ENCODE measurements at regions not wholly inside any gene's neighbourhood (a gene's known extent, or its start where the extent isn't known, plus 50 kb on each side); places are given as distances from the start of the nearest gene placed in this dataset.

DNA sequence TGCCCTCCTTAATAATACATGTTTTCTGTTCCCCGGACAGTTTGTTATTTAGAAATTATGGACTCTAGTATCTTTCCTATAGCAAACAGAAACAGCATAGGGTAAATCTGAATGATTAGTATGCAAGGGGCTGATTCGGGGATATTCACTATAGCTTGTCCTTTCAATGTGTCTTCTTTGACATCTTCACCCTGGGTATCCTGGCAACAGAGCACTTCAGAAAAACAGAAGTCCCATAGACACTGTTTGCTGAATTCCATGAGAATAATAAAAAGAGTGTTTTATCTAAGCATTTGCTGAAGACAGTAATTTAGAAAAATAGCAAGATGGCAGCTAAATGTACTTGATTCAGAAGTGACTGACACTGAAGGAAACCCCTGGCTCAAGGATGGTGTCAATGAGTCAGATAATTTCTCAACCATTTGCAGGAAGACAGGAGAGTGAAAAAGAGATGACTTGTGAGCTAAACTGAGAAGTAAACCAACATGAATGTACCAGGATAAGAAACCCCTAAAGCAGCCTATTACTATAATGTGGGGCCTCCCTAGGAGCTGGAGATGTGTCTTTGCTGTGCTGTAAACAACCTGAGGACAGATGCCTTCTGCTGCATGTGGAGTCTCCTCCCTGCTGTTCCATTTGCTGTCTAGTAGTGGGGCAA lies 246.2 kb downstream of the MAN2A1 start:
- no peaks in the 10 kb centered on the region for H3K36me3 ChIP-seq (ENCODE audit: insufficient read depth)
- H3K4me1 ChIP-seq (ENCODE audit: insufficient read depth) = no peaks in the 10 kb centered on the region
- 84% methylated on average over 2 of the region's 2 CpGs for WGBS
- H3K27ac ChIP-seq (ENCODE audit: low read depth) = no peak overlapping the region
- DNase-seq (ENCODE audit: extremely low spot score) = no peak
- H3K4me3 ChIP-seq (ENCODE audit: low read depth, low read length) = no peak overlapping the region

DNA sequence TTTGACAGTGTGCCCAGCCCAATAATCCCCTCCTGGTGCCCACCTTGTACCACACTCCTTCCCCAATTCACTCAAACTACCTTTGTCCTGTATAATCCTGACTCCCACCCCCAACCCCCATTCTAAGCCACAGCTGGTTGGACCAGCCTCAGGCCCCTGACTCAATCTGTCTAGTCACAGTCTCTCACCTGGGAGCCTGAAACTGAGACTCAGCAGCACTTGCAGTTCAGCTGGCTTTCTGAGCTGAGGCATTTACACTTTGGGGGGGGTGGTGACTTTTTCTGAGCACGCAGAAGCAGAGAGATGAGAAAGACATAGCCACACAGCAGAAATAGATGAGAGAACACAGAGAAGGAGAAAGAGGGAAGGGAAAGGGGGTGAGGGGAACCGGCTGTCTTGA lies 247.3 kb downstream of the MAN2A1 start:
- H3K4me1 ChIP-seq (ENCODE audit: insufficient read depth) = no peaks in the 10 kb centered on the region
- no peaks in the 10 kb centered on the region for H3K36me3 ChIP-seq (ENCODE audit: insufficient read depth)
- H3K27ac ChIP-seq (ENCODE audit: low read depth) = no peak overlapping the region
- DNase-seq (ENCODE audit: extremely low spot score) = no peak
- no peak overlapping the region for H3K4me3 ChIP-seq (ENCODE audit: low read depth, low read length)
- 88% methylated on average over 2 of the region's 2 CpGs for WGBS

DNA sequence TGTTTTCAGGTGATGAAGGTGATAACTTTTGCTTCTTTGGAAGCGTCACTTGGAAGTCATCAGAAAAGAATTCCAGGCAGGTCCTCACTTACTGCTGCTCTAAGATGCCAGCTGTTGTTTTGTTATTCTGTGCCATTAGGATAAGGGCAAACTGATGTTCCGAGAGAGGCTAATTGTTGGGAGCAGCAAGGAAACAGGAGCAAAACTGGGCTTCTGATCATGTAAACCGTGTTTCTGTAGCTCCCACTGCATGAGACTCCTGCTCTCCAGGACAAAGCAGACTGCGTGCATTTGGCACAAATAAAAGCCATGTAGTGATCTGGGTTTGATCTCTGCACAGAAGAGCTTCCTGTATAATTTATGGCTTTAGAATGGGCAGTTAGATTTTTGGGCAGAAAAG lies 248.2 kb downstream of the MAN2A1 start:
- H3K36me3 ChIP-seq (ENCODE audit: insufficient read depth) = no peaks in the 10 kb centered on the region
- no peak overlapping the region for H3K4me3 ChIP-seq (ENCODE audit: low read depth, low read length)
- WGBS = 81% methylated on average over 4 of the region's 4 CpGs
- no peaks in the 10 kb centered on the region for H3K4me1 ChIP-seq (ENCODE audit: insufficient read depth)
- no peak overlapping the region for H3K27ac ChIP-seq (ENCODE audit: low read depth)
- DNase-seq (ENCODE audit: extremely low spot score) = no peak

DNA sequence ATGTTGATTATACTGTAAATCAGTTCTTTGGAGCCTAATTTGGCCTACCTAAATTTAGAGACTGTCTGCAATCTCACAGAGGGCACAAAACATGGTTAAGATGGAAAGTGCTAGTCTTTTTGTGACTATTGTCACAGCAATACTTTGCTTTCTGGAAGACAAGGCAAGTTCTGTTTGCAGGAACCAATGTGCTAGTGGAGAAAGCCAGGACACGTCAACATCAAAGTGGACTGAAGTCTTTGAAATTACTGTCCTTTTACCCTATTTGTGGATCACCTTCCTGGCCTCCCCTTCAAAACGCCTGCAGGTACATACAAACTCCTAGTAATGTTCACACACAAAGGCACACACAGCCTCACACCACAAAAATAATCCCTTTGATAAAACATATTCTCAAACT lies 248.7 kb downstream of the MAN2A1 start:
- Histone ChIP-seq H3K4me3 (ENCODE audit: low read depth, low read length) (no peak overlapping the region), H3K4me1 (ENCODE audit: insufficient read depth) (no peaks in the 10 kb centered on the region), H3K36me3 (ENCODE audit: insufficient read depth) (no peaks in the 10 kb centered on the region), H3K27ac (ENCODE audit: low read depth) (no peak overlapping the region)
- no peak for DNase-seq (ENCODE audit: extremely low spot score)
- WGBS = 56% methylated on average over 2 of the region's 2 CpGs

DNA sequence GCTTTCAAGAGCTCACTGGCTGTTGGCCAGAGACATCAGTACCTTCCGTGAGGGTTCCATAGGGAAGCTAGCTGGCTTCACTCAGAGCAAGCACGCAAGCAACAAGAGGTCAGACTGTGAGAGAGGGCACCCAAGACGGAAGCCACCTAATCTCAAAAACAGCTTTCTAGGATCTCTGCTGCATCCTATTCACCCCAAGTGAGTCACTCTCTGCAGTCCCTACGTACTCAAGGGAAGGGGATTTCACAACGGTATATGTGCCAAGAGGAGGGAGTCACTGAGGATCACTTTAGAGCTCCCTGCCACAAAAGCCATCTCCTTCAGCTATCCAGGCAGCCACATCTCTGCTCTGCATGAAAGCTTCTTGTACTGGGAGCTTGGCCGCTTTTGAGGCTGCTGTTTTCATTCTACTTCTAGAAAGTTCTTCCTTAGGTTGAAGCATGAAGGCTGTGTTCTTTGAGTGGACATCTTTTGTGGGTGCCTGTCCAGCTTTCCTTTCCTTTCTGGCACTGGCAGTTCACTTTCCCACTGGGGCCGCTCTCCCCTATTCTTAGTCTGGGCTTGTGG lies 249.5 kb downstream of the MAN2A1 start:
- DNase-seq (ENCODE audit: extremely low spot score) = no peak
- 90% methylated on average over 7 of the region's 7 CpGs for WGBS
- H3K4me1 ChIP-seq (ENCODE audit: insufficient read depth) = no peaks in the 10 kb centered on the region

DNA sequence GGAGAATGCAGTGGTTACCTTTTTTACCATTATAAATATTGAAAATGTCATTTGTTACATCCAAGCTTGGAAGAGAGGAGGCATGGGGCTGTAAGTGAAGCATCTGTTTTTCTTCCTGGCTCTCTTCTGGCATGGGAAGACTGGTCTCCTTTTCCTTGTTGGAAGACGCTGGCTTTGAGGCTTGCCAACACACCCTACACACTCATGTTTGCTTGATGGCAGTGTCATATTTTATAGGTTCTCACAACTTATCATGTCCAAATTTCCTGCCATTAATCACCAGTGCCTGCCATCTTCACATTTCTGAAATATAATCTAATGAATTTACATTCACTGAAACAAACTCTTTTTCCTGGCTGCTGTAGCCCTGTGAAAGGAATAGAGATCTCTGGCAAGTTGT lies 252.9 kb downstream of the MAN2A1 start:
- H3K4me1 ChIP-seq (ENCODE audit: insufficient read depth) = no peaks in the 10 kb centered on the region
- no peak for DNase-seq (ENCODE audit: extremely low spot score)
- H3K36me3 ChIP-seq (ENCODE audit: insufficient read depth) = no peaks in the 10 kb centered on the region
- no peak overlapping the region for H3K27ac ChIP-seq (ENCODE audit: low read depth)
- no peak overlapping the region for H3K4me3 ChIP-seq (ENCODE audit: low read depth, low read length)
- WGBS = 43% methylated on average over 1 of the region's 1 CpG

More for the DNA sequence above, 249.5 kb downstream of the MAN2A1 start:
- Histone ChIP-seq H3K4me3 (ENCODE audit: low read depth, low read length) (no peak overlapping the region), H3K27ac (ENCODE audit: low read depth) (no peak overlapping the region), H3K36me3 (ENCODE audit: insufficient read depth) (no peaks in the 10 kb centered on the region)

DNA sequence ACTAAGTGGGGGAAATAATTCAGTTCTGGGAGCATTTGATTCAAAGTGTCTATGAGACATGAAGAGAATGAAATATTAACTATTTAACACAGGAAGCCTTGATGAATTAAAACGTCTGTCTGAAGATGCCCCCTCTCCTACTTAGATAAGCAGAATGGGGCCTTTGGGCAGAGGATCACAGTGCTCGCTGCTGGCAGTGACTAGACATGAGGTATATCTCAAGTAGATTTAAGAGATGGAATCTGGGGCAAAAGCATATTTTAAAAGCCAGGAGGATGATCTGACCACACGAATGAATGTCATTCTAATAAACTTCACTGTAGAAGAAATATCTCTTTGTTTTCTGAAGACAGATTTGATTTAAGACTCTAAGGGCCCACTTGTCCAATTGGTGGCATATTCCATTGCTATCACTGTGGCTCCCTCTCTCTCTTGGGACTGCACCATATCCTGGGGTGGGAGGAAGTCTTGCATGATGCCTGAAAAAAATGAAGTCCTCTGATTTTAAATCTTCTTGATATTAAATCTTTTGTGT lies 254.0 kb downstream of the MAN2A1 start:
- WGBS = 63% methylated on average over 3 of the region's 3 CpGs
- H3K4me3 ChIP-seq (ENCODE audit: low read depth, low read length) = no peak overlapping the region
- H3K27ac ChIP-seq (ENCODE audit: low read depth) = no peak overlapping the region
- no peak for DNase-seq (ENCODE audit: extremely low spot score)
- no peaks in the 10 kb centered on the region for H3K4me1 ChIP-seq (ENCODE audit: insufficient read depth)
- H3K36me3 ChIP-seq (ENCODE audit: insufficient read depth) = no peaks in the 10 kb centered on the region

DNA sequence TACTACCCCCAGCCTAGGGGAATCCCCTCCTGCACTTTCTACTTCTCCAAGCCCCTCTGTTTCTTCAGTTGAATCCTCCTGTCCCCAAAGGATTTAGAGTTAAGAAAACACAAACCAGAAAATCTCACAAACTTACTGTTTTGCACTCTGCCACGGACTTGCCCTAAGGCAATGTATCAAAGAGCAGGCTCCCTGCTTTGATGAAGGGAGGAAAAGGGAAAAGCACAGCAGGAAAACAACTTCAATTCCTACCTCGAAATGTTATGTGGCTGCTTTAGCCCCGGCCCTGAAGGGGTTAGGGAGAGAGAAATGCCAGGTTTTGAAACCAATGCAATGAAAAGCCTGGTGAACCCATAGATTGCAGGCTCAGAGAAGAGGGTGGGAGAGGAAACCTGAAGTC lies 254.7 kb downstream of the MAN2A1 start:
- Histone ChIP-seq H3K4me1 (ENCODE audit: insufficient read depth) (no peaks in the 10 kb centered on the region), H3K27ac (ENCODE audit: low read depth) (no peak overlapping the region), H3K4me3 (ENCODE audit: low read depth, low read length) (no peak overlapping the region), H3K36me3 (ENCODE audit: insufficient read depth) (no peaks in the 10 kb centered on the region)
- WGBS = 79% methylated on average over 3 of the region's 3 CpGs
- no peak for DNase-seq (ENCODE audit: extremely low spot score)

DNA sequence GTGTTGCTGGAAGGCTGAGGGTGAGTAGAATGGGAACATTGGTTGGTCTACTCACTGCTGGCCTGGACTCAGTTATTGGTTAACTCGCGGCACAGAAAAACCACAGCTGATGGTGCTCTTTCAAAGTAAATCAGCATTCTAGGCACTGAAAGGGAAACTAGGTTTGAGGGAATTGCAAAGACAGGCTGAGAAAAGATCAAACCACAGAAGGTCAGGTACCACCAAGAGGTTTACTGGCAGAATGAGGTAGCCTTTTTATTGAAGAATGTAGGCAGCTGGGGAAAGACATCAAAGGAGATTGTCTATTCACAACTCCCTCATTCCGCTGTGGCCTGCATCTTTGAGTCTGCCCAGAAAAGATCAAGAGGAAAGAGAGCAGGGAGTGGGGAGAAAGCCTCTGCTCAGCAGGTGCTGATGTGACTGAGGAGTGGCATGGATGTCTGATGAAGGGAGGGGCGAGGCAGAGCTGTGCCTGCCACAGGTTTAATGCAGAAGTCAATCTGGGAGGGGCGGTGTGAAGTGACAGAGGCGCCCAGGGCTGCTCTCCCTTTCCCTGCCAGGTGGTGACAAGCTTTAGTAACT lies 255.5 kb downstream of the MAN2A1 start:
- Histone ChIP-seq H3K27ac (ENCODE audit: low read depth) (no peak overlapping the region), H3K4me1 (ENCODE audit: insufficient read depth) (no peaks in the 10 kb centered on the region), H3K36me3 (ENCODE audit: insufficient read depth) (no peaks in the 10 kb centered on the region), H3K4me3 (ENCODE audit: low read depth, low read length) (no peak overlapping the region)
- no peak for DNase-seq (ENCODE audit: extremely low spot score)
- WGBS = 88% methylated on average over 6 of the region's 6 CpGs

DNA sequence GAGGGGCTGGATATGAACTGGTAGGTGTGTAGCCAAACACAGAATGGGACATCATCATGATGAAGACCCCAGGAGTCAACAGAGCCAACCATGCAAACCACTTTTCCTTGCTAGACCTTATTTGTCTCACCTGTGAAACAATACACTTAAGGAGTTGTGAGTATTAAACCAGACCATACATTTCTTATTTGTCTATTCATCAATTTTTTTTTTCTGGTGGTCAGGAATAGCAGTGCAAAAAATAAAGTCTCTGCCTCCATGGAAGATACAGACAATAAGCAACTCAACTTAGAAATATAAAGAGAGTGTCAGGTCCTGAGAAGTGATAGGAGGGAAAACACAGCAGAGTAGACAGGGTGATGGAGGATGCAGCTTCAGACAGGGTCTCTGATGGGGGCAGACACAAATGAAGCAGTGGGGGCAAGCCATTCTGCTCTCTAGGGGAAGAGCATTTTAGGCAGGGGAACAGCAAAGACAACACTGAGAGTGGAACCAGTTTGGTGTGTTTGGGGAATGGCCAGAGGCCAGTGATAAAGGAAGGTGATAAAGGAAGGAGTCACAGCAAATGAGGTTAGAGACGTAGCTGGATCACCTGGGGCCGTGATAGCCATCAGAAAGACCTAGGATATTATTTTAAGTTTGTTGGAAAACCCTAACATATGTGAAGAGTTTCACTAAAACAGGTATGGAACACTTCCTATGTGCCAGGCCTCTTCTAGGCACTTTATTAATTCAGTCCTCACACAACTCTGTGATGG lies 256.2 kb downstream of the MAN2A1 start:
- DNase-seq (ENCODE audit: extremely low spot score) = no peak
- 89% methylated on average over 2 of the region's 2 CpGs for WGBS
- H3K4me3 ChIP-seq (ENCODE audit: low read depth, low read length) = no peak overlapping the region
- no peaks in the 10 kb centered on the region for H3K4me1 ChIP-seq (ENCODE audit: insufficient read depth)
- no peaks in the 10 kb centered on the region for H3K36me3 ChIP-seq (ENCODE audit: insufficient read depth)
- no peak overlapping the region for H3K27ac ChIP-seq (ENCODE audit: low read depth)

DNA sequence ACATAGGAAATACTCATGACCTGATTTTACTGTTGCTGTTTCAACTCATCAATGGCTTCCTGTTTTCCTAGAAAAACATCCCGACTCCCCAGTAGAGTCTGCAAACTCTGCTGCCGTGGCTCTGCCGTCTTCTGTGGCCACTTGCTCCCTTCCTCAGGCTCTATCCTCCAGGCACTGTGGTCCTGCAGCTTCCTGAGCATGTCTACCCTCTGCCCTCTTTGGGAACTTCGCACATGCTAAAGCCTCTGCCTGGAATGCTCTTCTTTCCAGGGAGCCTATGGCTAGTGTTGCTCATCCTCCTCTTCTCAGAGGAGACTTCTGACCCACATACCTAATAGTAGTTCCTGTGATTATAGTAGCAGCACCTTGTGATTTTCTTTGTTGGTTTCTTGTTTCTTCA lies 256.9 kb downstream of the MAN2A1 start:
- 55% methylated on average over 4 of the region's 4 CpGs for WGBS
- H3K4me3 ChIP-seq (ENCODE audit: low read depth, low read length) = no peak overlapping the region
- DNase-seq (ENCODE audit: extremely low spot score) = no peak
- H3K4me1 ChIP-seq (ENCODE audit: insufficient read depth) = no peaks in the 10 kb centered on the region
- H3K27ac ChIP-seq (ENCODE audit: low read depth) = no peak overlapping the region
- no peaks in the 10 kb centered on the region for H3K36me3 ChIP-seq (ENCODE audit: insufficient read depth)

DNA sequence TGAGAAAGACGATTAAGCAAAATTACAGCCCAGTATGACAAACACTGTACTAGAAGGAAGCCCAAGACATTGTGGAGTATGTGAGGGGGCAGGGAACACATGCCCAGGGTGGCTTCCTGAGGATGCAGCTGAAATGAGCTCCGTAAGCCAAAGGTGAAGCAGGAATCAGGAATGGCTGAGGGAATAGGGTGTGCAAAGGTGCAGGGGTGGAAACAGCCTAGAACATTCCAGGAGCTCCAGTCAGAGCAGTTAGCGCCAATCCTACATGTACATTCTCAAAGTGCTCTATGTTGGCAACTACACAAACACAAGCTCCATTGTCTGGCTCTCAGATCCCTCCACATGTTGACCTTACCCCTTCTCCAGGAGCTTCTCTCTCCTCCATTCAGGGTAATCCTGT lies 257.9 kb downstream of the MAN2A1 start:
- no peak overlapping the region for H3K27ac ChIP-seq (ENCODE audit: low read depth)
- WGBS = 91% methylated on average over 3 of the region's 3 CpGs
- H3K4me1 ChIP-seq (ENCODE audit: insufficient read depth) = no peaks in the 10 kb centered on the region
- no peak for DNase-seq (ENCODE audit: extremely low spot score)
- no peaks in the 10 kb centered on the region for H3K36me3 ChIP-seq (ENCODE audit: insufficient read depth)
- no peak overlapping the region for H3K4me3 ChIP-seq (ENCODE audit: low read depth, low read length)

DNA sequence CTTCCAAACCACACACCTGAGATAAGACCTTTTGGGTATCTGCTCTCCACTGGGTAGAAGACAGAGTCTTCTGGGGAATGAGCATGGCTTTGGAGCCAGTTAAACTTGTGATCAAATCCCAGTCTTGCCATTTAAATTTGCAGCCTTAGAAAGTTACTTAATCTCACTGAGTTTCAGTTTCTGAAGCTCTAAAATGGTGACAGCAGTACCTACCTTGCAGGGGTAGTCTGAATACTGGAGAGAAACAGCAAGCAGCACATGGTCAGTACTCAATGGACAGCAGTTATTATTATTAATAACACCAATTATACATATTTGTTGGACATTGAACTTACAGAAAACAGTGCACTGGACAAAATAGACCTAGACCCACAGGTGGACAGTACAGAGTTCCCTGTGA lies 260.9 kb downstream of the MAN2A1 start:
- H3K36me3 ChIP-seq (ENCODE audit: insufficient read depth) = no peaks in the 10 kb centered on the region
- H3K4me3 ChIP-seq (ENCODE audit: low read depth, low read length) = no peak overlapping the region
- no peak for DNase-seq (ENCODE audit: extremely low spot score)
- no peaks in the 10 kb centered on the region for H3K4me1 ChIP-seq (ENCODE audit: insufficient read depth)
- H3K27ac ChIP-seq (ENCODE audit: low read depth) = no peak overlapping the region

DNA sequence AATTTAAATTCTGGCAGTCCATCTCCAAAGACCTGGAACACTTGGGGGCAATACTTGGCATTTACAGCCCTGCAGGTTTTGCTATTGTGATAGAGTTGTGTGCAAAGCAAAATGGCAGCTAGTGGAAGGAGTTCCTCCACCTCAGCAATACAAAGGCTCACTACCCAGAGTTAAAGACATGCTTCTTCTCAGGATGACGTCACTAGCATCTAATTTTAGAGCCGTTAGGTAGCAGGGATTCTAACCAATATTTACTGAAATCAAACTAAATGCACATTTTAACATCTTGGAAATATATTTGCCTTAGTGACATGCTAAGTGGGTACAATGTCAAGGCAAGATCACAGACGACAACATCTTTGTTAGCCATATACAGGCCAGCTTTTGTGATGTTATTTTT lies 261.6 kb downstream of the MAN2A1 start:
- DNase-seq (ENCODE audit: extremely low spot score) = no peak
- H3K4me3 ChIP-seq (ENCODE audit: low read depth, low read length) = no peak overlapping the region
- H3K4me1 ChIP-seq (ENCODE audit: insufficient read depth) = no peaks in the 10 kb centered on the region
- no peaks in the 10 kb centered on the region for H3K36me3 ChIP-seq (ENCODE audit: insufficient read depth)
- no peak overlapping the region for H3K27ac ChIP-seq (ENCODE audit: low read depth)
- WGBS = 85% methylated on average over 3 of the region's 3 CpGs

Measured in urinary bladder (tissue), 3 donors.